Smooth muscle cell (in vitro differentiated cells): ENCODE measurements at regions not wholly inside any gene's neighbourhood (a gene's known extent, or its start where the extent isn't known, plus 50 kb on each side); places are given as distances from the start of the nearest gene placed in this dataset.

Experiments used
- DNase-seq: peaks from one replicate; lab custom pipeline; 2025; ENCODE audit not compliant: unreplicated experiment; lab: John Stamatoyannopoulos, UW
- H2AFZ ChIP-seq: fragments of 200-600 bp; sonication (generic); 2 replicates; pipeline ENCODE4 v1.6.0; 2016; ENCODE audit warnings: antibody characterized with exemption, low read depth, mild to moderate bottlenecking
- H3F3A ChIP-seq: fragments of 200-600 bp; sonication (generic); 2 replicates; pipeline ENCODE4 v1.6.0; 2017; ENCODE audit warnings: antibody characterized with exemption, low read depth
- H3K27ac ChIP-seq: fragments of 200-600 bp; sonication (generic); 2 replicates; pipeline ENCODE4 v1.5.1; 2016; ENCODE audit warnings: low read depth, mild to moderate bottlenecking
- H3K27me3 ChIP-seq: fragments of 200-600 bp; sonication (generic); 2 replicates; pipeline ENCODE4 v1.6.1; 2016; ENCODE audit warnings: low read depth, mild to moderate bottlenecking
- H3K36me3 ChIP-seq: fragments of 200-600 bp; sonication (generic); 2 replicates; pipeline ENCODE4 v1.5.1; 2016; ENCODE audit warnings: low read depth
- H3K4me1 ChIP-seq: fragments of 200-600 bp; sonication (generic); 2 replicates; pipeline ENCODE4 v1.5.1; 2016; ENCODE audit warnings: low read depth
- H3K4me2 ChIP-seq: fragments of 200-600 bp; sonication (generic); 2 replicates; pipeline ENCODE4 v1.6.0; 2016; ENCODE audit warnings: mild to moderate bottlenecking
- H3K4me3 ChIP-seq: fragments of 200-600 bp; sonication (generic); 2 replicates; pipeline ENCODE4 v1.5.1; 2016; ENCODE audit warnings: mild to moderate bottlenecking
- H3K79me2 ChIP-seq: fragments of 200-600 bp; sonication (generic); 2 replicates; pipeline ENCODE4 v1.6.0; 2016; ENCODE audit warnings: low read depth, mild to moderate bottlenecking
- H3K9ac ChIP-seq: fragments of 200-600 bp; sonication (generic); 2 replicates; pipeline ENCODE4 v1.6.0; 2016; ENCODE audit warnings: low read depth
- H3K9me3 ChIP-seq: fragments of 200-600 bp; sonication (generic); replicated peaks from 2 replicates; pipeline ENCODE4 v1.5.1; 2016; ENCODE audit warnings: low read depth
- H4K20me1 ChIP-seq: fragments of 200-600 bp; sonication (generic); 2 replicates; pipeline ENCODE4 v1.6.0; 2016; ENCODE audit warnings: low read depth
- CTCF ChIP-seq: fragments of 200-600 bp; sonication (generic); IDR thresholded peaks from 2 replicates; pipeline ENCODE4 v1.5.1; 2017; ENCODE audit warnings: borderline replicate concordance, mild to moderate bottlenecking, antibody characterized with exemption; ENCODE audit not compliant: insufficient read depth, poor library complexity, severe bottlenecking
- WGBS: methylation state at CpG from one replicate; pipeline ENCODE4 v1.1.7; 2016; ENCODE audit warnings: low lambda C conversion rate; 5-methylcytosine and 5-hydroxymethylcytosine counted together

GRCh38 chr10:109427411-109427810, 495.9 kb downstream of the XPNPEP1 start:
- 65% methylated on average over 2 of the region's 2 CpGs for WGBS
- H2AFZ ChIP-seq = no peak overlapping the region
- DNase-seq = no peak

GRCh38 chr10:109426987-109427386, 496.3 kb downstream of the XPNPEP1 start:
- Histone ChIP-seq H3K9me3 (no peaks in the 10 kb centered on the region), H3F3A (no peaks in the 10 kb centered on the region), H3K4me1 (peaks cover 8% of the 10 kb centered on the region), H3K9ac (no peak overlapping the region), H3K79me2 (no peaks in the 10 kb centered on the region), H2AFZ (no peak overlapping the region), H4K20me1 (no peaks in the 10 kb centered on the region), H3K36me3 (no peaks in the 10 kb centered on the region), H3K27me3 (no peaks in the 10 kb centered on the region), H3K4me2 (no peak overlapping the region), H3K4me3 (no peak overlapping the region), H3K27ac (no peak overlapping the region)
- 56% methylated on average over 2 of the region's 2 CpGs for WGBS
- DNase-seq = no peak
- no peak for TF ChIP-seq CTCF

More at GRCh38 chr10:109427411-109427810, 495.9 kb downstream of the XPNPEP1 start:
- Histone ChIP-seq H3K4me2 (no peak overlapping the region), H3K27ac (no peak overlapping the region), H3K79me2 (no peaks in the 10 kb centered on the region), H3K9ac (no peak overlapping the region), H3K36me3 (no peaks in the 10 kb centered on the region), H3K4me3 (no peak overlapping the region), H4K20me1 (no peaks in the 10 kb centered on the region), H3K4me1 (peaks cover 8% of the 10 kb centered on the region), H3K9me3 (no peaks in the 10 kb centered on the region), H3F3A (no peaks in the 10 kb centered on the region), H3K27me3 (no peaks in the 10 kb centered on the region)
- TF ChIP-seq CTCF = peak; percentile 22

- Histone ChIP-seq H3K27ac (no peak overlapping the region), H3K4me3 (no peak overlapping the region), H3K36me3 (no peaks in the 10 kb centered on the region), H3F3A (no peaks in the 10 kb centered on the region), H3K4me2 (no peak overlapping the region), H4K20me1 (no peaks in the 10 kb centered on the region), H3K9me3 (no peaks in the 10 kb centered on the region), H3K27me3 (no peaks in the 10 kb centered on the region), H2AFZ (no peak overlapping the region), H3K79me2 (no peaks in the 10 kb centered on the region), H3K4me1 (peaks cover 13% of the 10 kb centered on the region), H3K9ac (no peak overlapping the region)
- DNase-seq = no peak
- no peak for TF ChIP-seq CTCF
- WGBS = 84% methylated on average over 3 of the region's 3 CpGs
Measured at GRCh38 chr10:109418795-109419194, 504.5 kb downstream of the XPNPEP1 start.

- no peaks in the 10 kb centered on the region for H3K9me3 ChIP-seq
- H4K20me1 ChIP-seq = no peaks in the 10 kb centered on the region
- no peak overlapping the region for H3K9ac ChIP-seq
- H3K36me3 ChIP-seq = no peaks in the 10 kb centered on the region
- H3K27ac ChIP-seq = no peak overlapping the region
- H3K79me2 ChIP-seq = no peaks in the 10 kb centered on the region
- WGBS = 41% methylated on average over 4 of the region's 4 CpGs
- no peak overlapping the region for H2AFZ ChIP-seq
- no peaks in the 10 kb centered on the region for H3F3A ChIP-seq
- DNase-seq = no peak
- no peak overlapping the region for H3K4me3 ChIP-seq
- H3K4me2 ChIP-seq = no peak overlapping the region
- H3K27me3 ChIP-seq = no peaks in the 10 kb centered on the region
- TF ChIP-seq CTCF = no peak
- peaks cover 13% of the 10 kb centered on the region for H3K4me1 ChIP-seq
Measured at GRCh38 chr10:109417803-109418202, 505.5 kb downstream of the XPNPEP1 start.
